Stimulated activated CD8-positive, alpha-beta memory T cell treated with anti-CD3 and anti-CD28 coated beads, Interleukin-4, amount 100 ng/mL, for 1 hour (primary cell): ENCODE measurements at regions not wholly inside any gene's neighbourhood (a gene's known extent, or its start where the extent isn't known, plus 50 kb on each side); places are given as distances from the start of the nearest gene placed in this dataset.
"Not testable (repeated sequence)": the region's sequence is repeated elsewhere in the genome, so short reads cannot be mapped to it uniquely, and the experiment has no call there.

ENCODE experiments used
- DNase-seq, 2 donors: peaks; one replicate each; pipeline ENCODE4 v3.0.0-alpha.2; 2020; ENCODE audit warnings: low read depth in 2 of 2, low spot score in 1 of 2

DNA sequence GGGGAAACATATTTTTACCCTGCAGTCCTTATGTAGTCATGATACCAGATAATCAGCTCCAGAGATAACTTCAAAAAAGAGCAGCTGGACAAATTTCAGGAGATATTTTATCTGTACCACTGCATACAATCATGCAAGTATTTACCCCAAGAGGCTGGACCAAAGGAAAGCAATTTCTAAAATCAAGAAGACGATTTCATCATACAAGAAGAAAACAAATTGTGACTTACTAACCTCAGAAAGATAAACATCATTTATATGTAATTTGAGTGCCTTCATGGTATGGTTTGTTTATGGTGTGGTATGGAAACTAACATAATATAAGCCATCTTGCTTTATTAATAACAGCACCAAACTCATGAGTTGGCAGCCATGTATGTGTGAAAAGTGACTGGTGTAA is 603.6 kb downstream of the PSAT1 start:
- no peak for DNase-seq

DNA sequence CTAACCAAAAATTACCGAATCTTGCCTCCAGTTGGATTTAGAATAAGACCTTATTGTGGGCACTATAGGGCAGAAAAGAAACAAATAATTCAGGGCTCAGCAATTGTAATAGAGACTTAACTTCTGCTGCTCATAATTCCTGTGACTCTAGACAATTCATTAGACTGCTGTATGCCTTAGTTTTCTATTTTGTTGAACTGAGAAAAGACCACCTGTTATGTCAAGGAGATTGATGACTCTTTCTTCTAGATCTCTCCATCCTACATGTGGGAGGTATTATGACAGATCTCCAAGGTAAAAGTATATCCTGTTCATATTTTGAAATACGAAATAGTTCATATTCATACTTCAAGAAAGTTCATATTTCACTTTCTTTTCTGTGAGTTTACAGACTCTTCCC is 605.1 kb downstream of the PSAT1 start:
- no peak for DNase-seq

DNA sequence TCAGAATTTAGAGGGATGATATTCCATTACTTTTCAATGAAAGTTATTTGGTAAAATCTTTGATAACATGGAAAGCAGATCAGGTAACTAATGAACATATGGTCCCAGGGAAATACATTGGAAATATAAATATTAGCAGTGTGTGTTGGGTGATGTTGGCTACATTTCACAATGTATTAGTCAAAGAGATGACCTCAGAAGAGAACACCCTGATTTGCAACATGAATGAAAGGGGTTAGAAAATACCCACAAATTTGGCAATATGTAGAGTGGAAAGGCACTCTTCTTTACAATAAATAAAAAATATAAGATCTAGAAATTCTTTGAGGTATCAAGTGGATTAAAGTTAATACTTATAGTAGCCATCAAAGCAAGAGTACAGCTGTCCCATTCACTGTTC is 606.7 kb downstream of the PSAT1 start:
- DNase-seq = no peak

GRCh38 chr9:78904686-78905085 is 607.8 kb downstream of the PSAT1 start:
- DNase-seq = no peak

DNA sequence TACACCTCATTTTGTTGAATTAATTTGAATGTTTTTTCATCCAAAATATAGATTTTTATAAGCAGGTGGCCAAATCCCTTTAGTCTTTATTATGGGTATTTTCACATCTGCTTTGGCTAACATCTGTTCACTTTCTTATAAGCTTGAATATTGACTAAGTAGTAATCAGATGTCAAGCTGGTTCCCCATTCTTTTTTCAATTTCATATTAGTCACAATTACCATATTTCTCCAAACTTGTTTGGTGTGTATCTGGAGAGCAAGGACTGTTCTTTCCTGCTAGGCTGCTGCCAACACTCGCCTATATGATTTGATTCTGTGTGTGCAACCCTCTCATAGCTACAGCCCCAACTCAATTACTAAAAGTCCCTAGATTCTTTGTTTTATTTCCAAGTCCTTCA is 608.5 kb downstream of the PSAT1 start:
- DNase-seq = no peak

DNA sequence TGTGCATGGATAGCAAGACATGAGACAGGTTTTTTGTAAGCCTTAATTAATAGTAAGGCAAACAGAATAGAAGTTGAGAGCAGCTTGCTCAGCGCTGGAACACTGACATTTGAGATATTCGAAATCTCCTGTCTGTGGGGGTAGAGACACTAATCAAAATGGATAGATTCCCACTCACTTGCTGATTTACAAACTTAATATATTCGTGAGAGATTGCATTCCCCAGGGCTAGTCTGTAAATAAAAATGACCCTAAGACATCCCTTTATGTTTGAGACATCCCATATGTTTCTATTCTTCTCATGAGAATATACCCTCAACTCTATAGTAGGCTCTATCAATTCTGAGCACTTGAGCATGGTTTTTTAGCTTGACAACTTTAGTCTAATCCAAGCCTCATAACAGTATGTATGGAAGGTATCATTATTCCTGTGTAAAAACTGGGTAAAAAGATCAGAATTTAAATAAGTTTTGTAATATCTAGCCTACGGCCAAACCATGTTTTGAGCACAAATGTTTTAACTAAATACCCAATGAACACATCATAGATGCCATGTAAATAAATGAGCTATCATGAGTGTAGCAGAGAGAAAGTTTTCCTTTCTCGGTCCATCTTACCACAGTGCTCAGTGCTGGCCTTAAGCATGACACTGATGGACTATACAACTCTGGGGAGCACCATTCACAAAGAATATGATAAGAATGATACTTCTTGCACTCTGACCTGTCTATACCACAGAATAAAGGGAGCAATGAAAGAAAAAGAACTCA is 609.2 kb downstream of the PSAT1 start:
- DNase-seq = no peak

DNA sequence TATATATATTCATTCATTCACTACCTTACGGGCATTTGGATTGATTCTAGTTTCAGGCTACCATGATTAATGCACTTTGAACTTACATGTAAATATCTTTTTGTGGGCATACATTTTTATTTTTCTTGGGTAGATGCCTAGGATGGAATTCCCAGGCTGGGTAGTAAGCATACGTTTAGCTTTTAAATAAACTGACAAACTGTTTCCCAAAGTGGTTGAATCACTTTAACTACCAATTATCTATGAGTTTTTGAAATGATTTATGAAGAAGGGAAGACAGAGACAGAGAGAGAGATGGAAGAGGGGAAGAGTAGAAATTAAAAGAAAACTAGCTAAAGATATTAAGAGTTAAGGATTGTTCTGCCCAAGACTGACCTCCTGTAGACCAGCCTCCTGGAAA is 612.6 kb downstream of the PSAT1 start:
- no peak for DNase-seq

DNA sequence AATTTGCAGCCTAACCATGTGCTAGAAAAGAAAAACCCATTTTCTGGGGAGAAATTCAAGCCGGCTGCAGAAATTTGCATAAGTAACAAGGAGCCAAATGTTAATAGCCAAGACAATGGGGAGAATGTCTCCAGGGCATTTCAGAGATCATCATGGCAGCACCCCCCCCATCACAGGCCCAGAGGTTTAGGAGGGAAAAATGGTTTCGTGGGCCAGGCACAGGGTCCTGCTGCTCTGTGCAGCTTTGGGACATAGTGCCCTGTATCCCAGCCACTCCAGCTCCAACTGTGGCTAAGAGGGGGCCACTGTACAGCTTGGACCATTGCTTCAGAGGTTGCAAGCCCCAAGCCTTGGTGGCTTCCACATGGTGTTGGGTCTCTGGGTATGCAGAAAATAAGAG is 620.0 kb downstream of the PSAT1 start:
- DNase-seq = not testable (repeated sequence)

DNA sequence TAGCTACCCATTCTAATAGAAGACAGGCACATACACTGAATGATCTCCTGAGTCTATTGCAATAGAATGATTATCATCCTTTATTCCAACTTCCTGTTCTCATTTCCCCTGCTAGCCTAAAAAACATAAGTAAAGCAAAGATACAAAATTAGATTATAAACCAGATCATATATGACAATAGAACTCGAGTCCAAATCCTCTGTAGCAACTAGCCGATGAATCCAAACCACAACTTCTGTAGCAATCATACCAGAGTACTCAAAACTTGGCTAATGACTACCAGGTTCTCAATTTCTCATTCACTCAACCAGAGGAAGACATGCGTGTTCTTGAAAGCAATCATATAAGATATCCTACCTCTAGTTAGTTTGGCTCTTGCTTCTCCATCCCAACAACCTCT is 622.1 kb downstream of the PSAT1 start:
- DNase-seq = no peak

- no peak for DNase-seq
Measured at GRCh38 chr9:78919701-78920100, 622.8 kb downstream of the PSAT1 start.

DNA sequence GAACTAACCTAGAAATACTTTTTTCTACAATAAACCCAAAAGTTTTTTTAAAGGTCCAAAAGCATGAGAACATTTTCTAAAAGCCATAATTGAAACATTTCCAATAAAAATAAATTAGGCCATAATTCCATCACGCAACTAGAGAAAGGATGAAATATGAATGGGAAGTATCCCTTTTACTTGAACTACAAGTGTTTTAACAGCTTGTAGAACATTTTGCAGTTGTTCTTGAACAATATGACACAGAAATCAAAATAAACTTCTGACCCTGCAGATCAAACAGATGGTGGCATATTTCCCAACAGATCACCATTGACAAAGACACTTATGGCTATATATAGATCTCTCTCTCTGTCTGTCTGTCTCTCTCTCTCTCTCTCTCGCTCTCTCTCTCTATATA is 624.4 kb downstream of the PSAT1 start:
- DNase-seq = no peak

DNA sequence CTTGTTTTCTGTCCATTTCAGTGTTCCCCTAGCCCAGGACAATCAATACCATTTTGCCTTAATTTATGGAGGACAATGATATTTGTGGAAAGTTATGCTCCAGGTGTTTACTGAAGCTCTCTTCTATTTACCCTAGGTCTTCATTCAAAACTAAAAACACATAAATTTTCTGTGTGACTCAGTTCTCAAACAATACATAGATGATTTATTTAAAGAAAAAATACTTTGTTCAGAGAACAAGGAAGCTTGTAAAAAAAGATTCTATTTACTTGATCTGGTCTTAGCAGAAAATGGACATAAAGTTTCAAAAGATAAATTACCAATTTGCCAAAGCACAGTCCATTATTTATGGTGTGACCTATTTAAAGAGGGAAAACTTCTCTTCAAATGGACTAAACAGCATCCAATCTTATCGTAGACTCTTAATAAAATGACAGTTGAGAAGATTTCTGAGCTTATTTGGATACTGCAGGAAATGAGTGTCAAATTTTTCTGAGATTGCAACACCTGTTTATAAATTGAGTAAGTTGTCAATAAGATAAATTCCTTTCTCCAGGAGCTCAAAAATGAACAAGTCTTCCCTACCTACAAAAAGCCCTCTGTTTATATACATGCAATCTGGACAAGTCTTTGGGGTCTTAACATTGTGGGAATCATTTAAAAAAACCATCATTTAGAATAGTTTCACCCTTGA is 627.2 kb downstream of the PSAT1 start:
- no peak for DNase-seq

DNA sequence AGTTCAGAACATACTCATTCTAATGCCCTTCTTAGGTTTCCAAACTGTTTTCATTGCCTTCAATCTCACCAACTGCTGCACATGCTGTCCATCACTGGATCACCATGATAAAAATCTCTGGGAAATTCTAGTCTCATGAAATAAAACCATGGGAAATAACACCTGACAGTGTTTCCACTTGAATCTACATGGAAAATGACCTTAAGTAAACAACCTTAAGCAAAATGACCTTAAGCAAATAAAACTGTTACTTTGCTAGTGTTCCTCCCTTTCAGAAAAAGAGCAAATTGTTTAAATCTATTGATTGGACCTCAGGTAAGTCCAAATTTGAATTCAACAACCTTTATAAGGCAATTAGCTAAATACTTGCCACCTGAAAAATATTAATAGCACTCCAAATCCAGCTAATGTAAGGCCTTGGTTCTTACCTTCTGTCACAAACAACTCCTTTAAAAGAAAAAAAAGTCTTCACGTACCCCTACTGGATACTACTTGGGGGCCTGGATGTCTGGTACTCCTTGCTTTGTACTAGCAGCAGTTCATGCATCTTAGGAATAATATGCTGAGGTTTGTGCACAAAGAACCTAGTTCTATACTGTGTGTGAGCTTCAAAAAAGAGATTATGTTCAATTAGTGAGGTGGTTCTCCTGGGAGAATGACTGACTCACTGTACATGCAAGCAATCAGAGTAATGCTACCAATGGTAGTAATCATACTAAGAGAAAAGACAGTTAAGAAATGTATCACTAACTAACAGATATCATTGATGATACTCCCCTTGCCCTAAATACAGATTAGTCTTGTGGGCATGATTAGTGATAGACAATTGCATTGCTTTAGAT is 630.4 kb downstream of the PSAT1 start:
- no peak for DNase-seq

GRCh38 chr9:78928625-78929405 is 631.9 kb downstream of the PSAT1 start:
- DNase-seq = no peak

GRCh38 chr9:78930281-78930680 is 633.4 kb downstream of the PSAT1 start:
- DNase-seq = no peak

GRCh38 chr9:78932849-78933627 is 636.1 kb downstream of the PSAT1 start:
- DNase-seq = no peak

DNA sequence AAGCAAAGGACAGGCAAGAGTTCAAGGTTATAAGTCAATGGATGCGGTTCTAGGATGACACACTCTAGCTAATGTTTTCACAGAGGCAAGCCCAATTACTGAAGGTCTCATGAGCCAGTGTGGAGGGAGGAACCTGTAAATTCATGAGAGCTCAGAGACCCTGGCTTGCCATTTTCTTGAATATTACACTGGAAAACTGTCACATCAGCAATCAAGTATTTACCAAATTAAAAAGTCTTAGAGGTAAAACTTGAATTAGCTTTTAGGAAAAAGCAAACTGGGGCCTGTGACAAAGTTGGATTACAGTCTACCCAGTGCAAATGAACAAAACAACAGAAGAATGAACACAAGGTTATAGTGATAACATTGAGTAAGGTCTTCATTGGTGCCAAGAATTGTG is 636.9 kb upstream of the TLE4 start:
- no peak for DNase-seq

DNA sequence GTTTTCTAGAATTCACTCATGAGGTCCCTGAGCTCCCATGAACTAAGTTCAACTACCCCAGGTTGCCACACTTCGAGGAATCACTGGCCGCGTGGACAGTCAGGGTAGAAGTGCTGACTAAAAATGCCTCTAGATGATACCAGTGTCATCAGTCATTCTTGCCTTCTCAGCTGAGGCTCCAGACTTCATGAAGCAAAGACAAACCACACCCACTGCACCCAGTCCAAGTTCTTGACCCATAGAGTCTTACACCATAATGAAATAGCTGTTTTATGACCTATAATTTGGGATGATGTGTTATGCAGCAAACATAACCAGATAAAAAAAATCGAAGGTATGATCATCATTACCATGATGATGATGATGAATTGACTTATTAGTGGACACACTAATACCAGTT is 632.9 kb upstream of the TLE4 start:
- DNase-seq = no peak

DNA sequence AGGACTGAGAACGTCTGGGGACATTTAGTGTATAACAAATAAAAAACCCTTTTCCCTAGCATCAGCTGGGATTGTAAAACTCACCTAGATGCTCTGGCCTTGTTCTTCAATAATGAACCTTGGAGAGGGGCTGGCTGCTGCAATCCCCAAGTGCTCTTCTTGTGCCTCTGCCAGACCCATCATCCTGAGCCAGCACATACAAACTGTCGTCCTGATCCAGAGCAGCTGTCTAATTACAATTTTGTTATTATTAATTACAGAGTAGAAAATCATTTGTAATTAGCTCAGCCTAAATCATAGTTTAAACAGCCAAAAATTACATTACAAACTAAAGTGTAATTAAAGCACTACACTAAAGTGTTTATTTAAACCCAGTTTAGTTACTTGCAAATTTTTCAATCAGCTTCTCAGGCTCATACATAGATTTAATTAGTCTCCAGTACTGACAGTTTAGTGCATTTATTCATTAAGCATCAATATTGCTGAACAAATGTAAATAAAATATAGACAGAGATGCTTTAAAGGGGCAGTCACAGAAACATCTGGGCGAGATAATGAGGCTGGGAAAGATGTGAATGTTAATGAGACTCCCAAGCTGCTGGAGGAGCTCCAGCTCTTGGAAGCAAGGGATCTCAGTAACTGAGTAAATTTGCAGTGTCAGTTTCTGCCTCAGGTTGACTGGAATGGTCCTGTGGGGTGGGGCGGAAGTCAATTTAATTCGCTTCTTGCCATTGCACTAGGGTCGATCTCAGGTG is 632.3 kb upstream of the TLE4 start:
- no peak for DNase-seq
